GM10266 (cell line): ENCODE measurements at regions not wholly inside any gene's neighbourhood (a gene's known extent, or its start where the extent isn't known, plus 50 kb on each side); places are given as distances from the start of the nearest gene placed in this dataset.

Experiments
- DNase-seq: peaks from one replicate; pipeline ENCODE4 v3.0.0; 2012; ENCODE audit errors: extremely low spot score
- CTCF ChIP-seq: IDR thresholded peaks from 2 replicates; pipeline ENCODE4 v1.5.1; 2012; ENCODE audit warnings: mild to moderate bottlenecking, low read depth; ENCODE audit not compliant: control insufficient read depth, insufficient read depth; ENCODE audit errors: missing control alignments

- DNase-seq = no peak
- no peak for TF ChIP-seq CTCF
Measured at GRCh38 chr10:9719246-9719645, 1298.4 kb upstream of the CELF2 start.

GRCh38 chr10:9733766-9734165 lies 1283.9 kb upstream of the CELF2 start:
- no peak for TF ChIP-seq CTCF
- no peak for DNase-seq

- no peak for TF ChIP-seq CTCF
- no peak for DNase-seq
Measured at GRCh38 chr10:9734218-9734617, 1283.5 kb upstream of the CELF2 start.

GRCh38 chr10:9735731-9736130 lies 1281.9 kb upstream of the CELF2 start:
- no peak for DNase-seq
- no peak for TF ChIP-seq CTCF

GRCh38 chr10:9743639-9744038 lies 1274.0 kb upstream of the CELF2 start:
- no peak for TF ChIP-seq CTCF
- DNase-seq = no peak

GRCh38 chr10:9745158-9745557 lies 1272.5 kb upstream of the CELF2 start:
- no peak for TF ChIP-seq CTCF

GRCh38 chr10:9757176-9757575 lies 1260.5 kb upstream of the CELF2 start:
- no peak for TF ChIP-seq CTCF
- DNase-seq = no peak

More at GRCh38 chr10:9745158-9745557, 1272.5 kb upstream of the CELF2 start:
- DNase-seq = no peak
